Gastrocnemius medialis (tissue), 4 donors: ENCODE measurements at regions not wholly inside any gene's neighbourhood (a gene's known extent, or its start where the extent isn't known, plus 50 kb on each side); places are given as distances from the start of the nearest gene placed in this dataset.

Experiments used
- ATAC-seq, 2 donors: fragments of 150-250 bp; one replicate each; pipeline ENCODE4 v1.9.1; 2016
- DNase-seq, 2 donors: peaks; one replicate each; pipeline ENCODE4 v3.0.0-alpha.2; 2019
- H3K27ac ChIP-seq, 4 donors: fragments of 200-600 bp; sonication (generic); 1 replicate in 1 of 4; 2 replicates in 3 of 4; pipeline ENCODE4 v1.5.1; 2016 to 2018; ENCODE audit warnings: mild to moderate bottlenecking in 2 of 4, moderate library complexity in 1 of 4
- H3K27me3 ChIP-seq, 3 donors: fragments of 200-600 bp; sonication (generic) in 2 of 3; 1 replicate in 1 of 3; 2 replicates in 2 of 3; pipeline versions ENCODE4 v1.5.1 to v1.6.0; 2016 to 2019; ENCODE audit warnings: mild to moderate bottlenecking in 1 of 3, moderate library complexity in 1 of 3
- H3K36me3 ChIP-seq, 2 donors: fragments of 200-600 bp; sonication (generic) in 1 of 2; one replicate each; pipeline ENCODE4 v1.5.1; 2017 to 2018
- H3K4me1 ChIP-seq, 2 donors: fragments of 200-600 bp; sonication (generic) in 1 of 2; one replicate each; pipeline ENCODE4 v1.5.1; 2016 to 2017; ENCODE audit warnings: mild to moderate bottlenecking in 2 of 2
- H3K4me3 ChIP-seq, 4 donors: fragments of 200-600 bp; sonication (generic) in 3 of 4; 1 replicate in 1 of 4; 2 replicates in 3 of 4; pipeline ENCODE4 v1.5.1; 2016 to 2019; ENCODE audit warnings: mild to moderate bottlenecking in 2 of 4
- H3K9me3 ChIP-seq, 3 donors: fragments of 200-600 bp; sonication (generic) in 2 of 3; 1 replicate in 1 of 3; 2 replicates in 2 of 3; pipeline ENCODE4 v1.5.1; 2016 to 2019
- POLR2A ChIP-seq, 2 donors: fragments of 450-650 bp; IDR thresholded peaks; one replicate each; pipeline ENCODE4 v1.6.1; 2017; ENCODE audit warnings: antibody characterized with exemption in 2 of 2, mild to moderate bottlenecking in 2 of 2, moderate library complexity in 2 of 2
- in situ Hi-C, 4 donors: fragments of 200-750 bp; cut with MboI; loops; one replicate each; pipeline versions ENCODE4 v1.15.0 to v1.8.0; 2017; ENCODE audit warnings: low sequenced_read_pairs in 4 of 4
- intact Hi-C: fragments of 100-400 bp; cut with DNase I; formaldehyde crosslinking; loops from one replicate; pipeline ENCODE4 v1.15.1; 2023; ENCODE audit warnings: low total_unique reads
- TF ChIP-seq, protein P1 (sequence below), 5 experiments: fragments of 450-650 bp in 3 of 5; fragments of 200-600 bp in 2 of 5; sonication (generic) in 2 of 5; IDR thresholded peaks in 4 of 5; conservative IDR thresholded peaks in 1 of 5; 1 replicate in 4 of 5; 2 replicates in 1 of 5; pipeline ENCODE4 v1.5.1; 2016 to 2019; ENCODE audit warnings: antibody characterized with exemption in 5 of 5, mild to moderate bottlenecking in 3 of 5, moderate library complexity in 3 of 5

DNA sequence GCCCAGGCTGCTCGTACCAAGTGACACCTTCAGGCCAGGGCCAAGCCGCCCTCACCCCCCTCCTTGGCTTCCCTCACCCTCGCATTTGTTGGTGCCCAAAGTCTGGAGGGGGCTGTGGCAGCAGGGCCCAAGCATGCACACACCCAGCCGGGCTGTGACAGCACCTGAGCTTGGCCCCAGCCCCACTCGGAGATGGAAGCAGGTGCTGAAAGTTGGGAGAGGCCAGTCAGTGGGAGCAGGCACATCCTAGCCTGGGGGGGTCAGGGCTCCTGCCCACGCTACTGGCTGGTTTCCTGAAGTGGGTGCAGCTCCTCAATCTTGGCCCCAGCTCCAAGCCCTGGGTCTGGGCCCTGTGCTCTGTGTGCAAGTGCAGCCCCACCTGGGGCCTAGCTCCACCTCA is 228.0 kb downstream of the RDH14 start:
- intact Hi-C loops (no loop called here), in situ Hi-C loops (no loop called here)
- Histone ChIP-seq H3K9me3 (no peaks in the 10 kb centered on the region), H3K4me3 (no peak overlapping the region), H3K4me1 (no peaks in the 10 kb centered on the region), H3K36me3 (no peaks in the 10 kb centered on the region), H3K27ac (no peak overlapping the region), H3K27me3 (no peaks in the 10 kb centered on the region)
- no peak for DNase-seq
- ATAC-seq: no peak
- TF ChIP-seq, protein P1, sequence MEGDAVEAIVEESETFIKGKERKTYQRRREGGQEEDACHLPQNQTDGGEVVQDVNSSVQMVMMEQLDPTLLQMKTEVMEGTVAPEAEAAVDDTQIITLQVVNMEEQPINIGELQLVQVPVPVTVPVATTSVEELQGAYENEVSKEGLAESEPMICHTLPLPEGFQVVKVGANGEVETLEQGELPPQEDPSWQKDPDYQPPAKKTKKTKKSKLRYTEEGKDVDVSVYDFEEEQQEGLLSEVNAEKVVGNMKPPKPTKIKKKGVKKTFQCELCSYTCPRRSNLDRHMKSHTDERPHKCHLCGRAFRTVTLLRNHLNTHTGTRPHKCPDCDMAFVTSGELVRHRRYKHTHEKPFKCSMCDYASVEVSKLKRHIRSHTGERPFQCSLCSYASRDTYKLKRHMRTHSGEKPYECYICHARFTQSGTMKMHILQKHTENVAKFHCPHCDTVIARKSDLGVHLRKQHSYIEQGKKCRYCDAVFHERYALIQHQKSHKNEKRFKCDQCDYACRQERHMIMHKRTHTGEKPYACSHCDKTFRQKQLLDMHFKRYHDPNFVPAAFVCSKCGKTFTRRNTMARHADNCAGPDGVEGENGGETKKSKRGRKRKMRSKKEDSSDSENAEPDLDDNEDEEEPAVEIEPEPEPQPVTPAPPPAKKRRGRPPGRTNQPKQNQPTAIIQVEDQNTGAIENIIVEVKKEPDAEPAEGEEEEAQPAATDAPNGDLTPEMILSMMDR (IDR thresholded peaks at IDR 0.05 in 4 of 5, conservative IDR thresholded peaks at IDR 0.05 in 1 of 5): no peak
- no peak for TF ChIP-seq POLR2A (IDR thresholded peaks at IDR 0.05)

DNA sequence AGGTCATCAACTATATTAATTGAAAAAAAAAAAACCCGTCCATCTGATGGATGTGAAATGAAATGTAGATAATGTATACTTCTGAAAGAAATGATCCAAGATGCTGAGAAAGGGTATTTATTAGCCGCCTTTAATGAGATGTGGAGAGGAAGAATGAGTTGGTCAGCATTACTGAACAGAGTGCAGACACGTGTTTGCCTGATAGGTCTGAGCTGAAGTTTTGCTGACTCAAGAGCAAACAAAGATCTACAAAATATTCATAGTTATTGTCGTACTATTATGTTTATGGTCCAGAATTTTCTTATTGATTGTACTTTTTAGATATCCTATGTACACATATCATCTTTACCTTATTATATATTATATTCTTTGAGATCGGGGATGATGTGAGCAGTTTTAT is 235.3 kb downstream of the RDH14 start:
- no peaks in the 10 kb centered on the region for H3K27me3 ChIP-seq
- no peak overlapping the region for H3K27ac ChIP-seq
- in situ Hi-C loops: no loop called here
- no peaks in the 10 kb centered on the region for H3K4me1 ChIP-seq
- DNase-seq (no peak), ATAC-seq (no peak)
- intact Hi-C loops: no loop called here
- no peaks in the 10 kb centered on the region for H3K36me3 ChIP-seq
- no peak overlapping the region for H3K4me3 ChIP-seq
- no peaks in the 10 kb centered on the region for H3K9me3 ChIP-seq
- TF ChIP-seq POLR2A (IDR thresholded peaks at IDR 0.05): no peak
- TF ChIP-seq, protein P1 (IDR thresholded peaks at IDR 0.05 in 4 of 5, conservative IDR thresholded peaks at IDR 0.05 in 1 of 5): no peak

DNA sequence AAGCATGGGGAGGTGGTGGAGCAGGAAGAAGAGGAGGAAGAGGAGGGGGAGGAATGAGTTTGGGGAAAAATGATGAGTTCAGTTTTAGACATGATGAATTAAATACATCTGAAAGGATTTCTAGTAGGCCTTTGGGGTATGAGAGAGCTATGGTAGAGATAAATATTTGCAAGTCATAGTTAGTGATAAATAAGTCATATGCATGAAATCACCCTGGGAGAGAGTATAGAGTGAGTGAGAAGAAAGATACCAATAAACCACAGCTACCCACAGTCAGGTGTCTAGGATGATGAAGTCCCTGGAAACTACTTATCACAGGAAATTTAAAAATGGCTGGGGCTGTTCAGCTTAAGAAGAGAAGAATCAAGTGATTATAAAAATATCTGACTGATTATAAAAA is 240.5 kb downstream of the RDH14 start:
- H3K27me3 ChIP-seq: no peaks in the 10 kb centered on the region
- no peaks in the 10 kb centered on the region for H3K9me3 ChIP-seq
- in situ Hi-C loops: no loop called here
- H3K4me3 ChIP-seq: no peak overlapping the region
- no peaks in the 10 kb centered on the region for H3K36me3 ChIP-seq
- ATAC-seq (no peak), DNase-seq (no peak)
- TF ChIP-seq POLR2A (IDR thresholded peaks at IDR 0.05): no peak
- TF ChIP-seq, protein P1 (IDR thresholded peaks at IDR 0.05 in 4 of 5, conservative IDR thresholded peaks at IDR 0.05 in 1 of 5): no peak
- intact Hi-C loops: no loop called here
- H3K4me1 ChIP-seq: no peaks in the 10 kb centered on the region
- H3K27ac ChIP-seq: no peak overlapping the region

DNA sequence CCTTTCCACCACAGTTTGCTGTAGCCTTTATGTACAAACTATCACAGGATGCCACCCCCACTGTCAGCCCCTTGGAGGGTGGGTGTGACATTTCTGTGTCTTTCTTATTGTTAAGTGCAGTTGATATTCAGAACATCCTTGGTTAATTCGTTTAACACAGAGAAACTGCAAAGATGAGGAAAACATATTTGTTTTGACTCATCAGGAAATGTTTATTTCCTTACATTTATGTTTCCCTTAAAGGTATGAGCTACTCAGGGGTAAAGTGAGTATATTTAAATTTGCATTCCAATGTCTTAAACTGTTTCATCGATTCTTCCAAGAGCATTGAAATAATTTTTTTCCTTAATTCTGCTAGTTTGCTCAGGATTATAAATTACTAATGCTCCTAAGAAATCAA is 243.4 kb downstream of the RDH14 start:
- Histone ChIP-seq H3K9me3 (no peaks in the 10 kb centered on the region), H3K36me3 (no peaks in the 10 kb centered on the region), H3K4me3 (no peak overlapping the region), H3K27ac (no peak overlapping the region), H3K27me3 (no peaks in the 10 kb centered on the region), H3K4me1 (no peaks in the 10 kb centered on the region)
- ATAC-seq: no peak
- no peak for DNase-seq
- intact Hi-C loops: no loop called here
- no peak for TF ChIP-seq POLR2A (IDR thresholded peaks at IDR 0.05)
- TF ChIP-seq, protein P1 (IDR thresholded peaks at IDR 0.05 in 4 of 5, conservative IDR thresholded peaks at IDR 0.05 in 1 of 5): no peak
- in situ Hi-C loops: no loop called here

DNA sequence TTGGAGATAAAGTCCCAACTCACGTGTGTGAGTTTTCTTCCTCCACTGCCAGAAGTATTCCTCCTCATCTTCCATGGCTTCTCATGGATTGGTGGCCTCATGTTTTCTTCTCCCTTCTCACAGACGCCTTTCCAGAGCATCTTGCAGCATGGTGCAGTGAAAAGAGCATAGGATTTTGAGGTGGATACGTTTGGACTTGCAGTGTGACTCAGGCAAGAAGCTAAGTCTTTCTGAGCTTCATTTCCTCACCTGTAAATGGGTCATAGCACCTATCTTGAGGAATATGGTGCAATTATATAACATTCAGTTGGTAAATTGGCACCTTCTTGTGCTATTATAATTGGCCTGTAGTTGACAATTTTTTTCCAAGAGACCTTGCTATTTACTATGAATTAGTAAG is 247.6 kb downstream of the RDH14 start:
- TF ChIP-seq POLR2A (IDR thresholded peaks at IDR 0.05): no peak
- TF ChIP-seq, protein P1 (IDR thresholded peaks at IDR 0.05 in 4 of 5, conservative IDR thresholded peaks at IDR 0.05 in 1 of 5): no peak
- Histone ChIP-seq H3K27me3 (no peaks in the 10 kb centered on the region), H3K27ac (no peak overlapping the region), H3K36me3 (no peaks in the 10 kb centered on the region), H3K9me3 (no peaks in the 10 kb centered on the region), H3K4me1 (no peaks in the 10 kb centered on the region), H3K4me3 (no peak overlapping the region)
- in situ Hi-C loops (no loop called here), intact Hi-C loops (no loop called here)
- no peak for DNase-seq
- ATAC-seq: no peak
